GM12891 (cell line): ENCODE measurements at regions not wholly inside any gene's neighbourhood (a gene's known extent, or its start where the extent isn't known, plus 50 kb on each side); places are given as distances from the start of the nearest gene placed in this dataset.

Experiments
- POLR2A ChIP-seq: IDR thresholded peaks from 2 replicates; pipeline ENCODE4 v1.6.1; 2011; ENCODE audit warnings: low read depth, low read length, control low read depth
- POLR2AphosphoS5 ChIP-seq: IDR thresholded peaks from 2 replicates; pipeline ENCODE4 v1.6.1; 2011; ENCODE audit warnings: low read depth, low read length, control low read depth
- SPI1 ChIP-seq: IDR thresholded peaks from 2 replicates; pipeline ENCODE4 v1.6.1; 2011; ENCODE audit warnings: low read depth, low read length, control low read depth
- TAF1 ChIP-seq: IDR thresholded peaks from 2 replicates; pipeline ENCODE4 v1.6.1; 2011; ENCODE audit warnings: low read depth, low read length, control low read depth

GRCh38 chr12:85588221-85588620 is 248.0 kb downstream of the RASSF9 start:
- TF ChIP-seq TAF1 (no peak), POLR2AphosphoS5 (no peak), POLR2A (no peak), SPI1 (no peak)
